ENCODE measurements at regions not wholly inside any gene's neighbourhood (a gene's known extent, or its start where the extent isn't known, plus 50 kb on each side); places are given as distances from the start of the nearest gene placed in this dataset.

GRCh38 chr10:3837647-3838459 is 52.8 kb upstream of the KLF6 start:
- no peak for DNase-seq

GRCh38 chr10:3836222-3836820 is 51.3 kb upstream of the KLF6 start:
- H3K36me3 ChIP-seq: no peaks in the 10 kb centered on the region
- WGBS, 2 donors (ENCODE audit: low coverage in 1 of 2): 47 to 58% methylated on average over 2 of the region's 2 CpGs
- no peaks in the 10 kb centered on the region for H3K9me3 ChIP-seq
- no peak overlapping the region for H3K4me3 ChIP-seq
- H3K27ac ChIP-seq: peak overlapping the region in 3 of 4 donors; percentile 29 to 52 (median 47)
- TF ChIP-seq POLR2A (IDR thresholded peaks at IDR 0.05) (no peak), EP300 (IDR thresholded peaks at IDR 0.05; ENCODE audit: low read depth) (no peak), POLR2AphosphoS5 (IDR thresholded peaks at IDR 0.05) (no peak), CTCF (IDR thresholded peaks at IDR 0.05) (no peak)
- intact Hi-C loops (cut with DNase I; ENCODE audit: low total_unique reads) (no loop called here), in situ Hi-C loops (cut with MboI; ENCODE audit: low pct_ligation_motif_present in 1 of 4, low pct_unique_long_range_greater_than_20kb in 1 of 4, low sequenced_read_pairs in 3 of 4) (no loop called here)
- no peaks in the 10 kb centered on the region for H3K27me3 ChIP-seq
- no peak for DNase-seq
- H3K4me1 ChIP-seq: peaks cover 0 to 34% (median 17%) of the 10 kb centered on the region in 4 donors

More at GRCh38 chr10:3837647-3838459, 52.8 kb upstream of the KLF6 start:
- Histone ChIP-seq H3K36me3 (no peaks in the 10 kb centered on the region), H3K27me3 (no peaks in the 10 kb centered on the region), H3K4me3 (no peak overlapping the region), H3K4me1 (peaks cover 0 to 29% (median 16%) of the 10 kb centered on the region in 4 donors), H3K9me3 (no peaks in the 10 kb centered on the region), H3K27ac (peak overlapping the region in 1 of 4 donors; percentile 24)
- TF ChIP-seq POLR2AphosphoS5 (IDR thresholded peaks at IDR 0.05): no peak
- TF ChIP-seq CTCF (IDR thresholded peaks at IDR 0.05): no peak
- no peak for TF ChIP-seq EP300 (IDR thresholded peaks at IDR 0.05; ENCODE audit: low read depth)
- TF ChIP-seq POLR2A (IDR thresholded peaks at IDR 0.05): no peak
- in situ Hi-C loops (cut with MboI; ENCODE audit: low pct_ligation_motif_present in 1 of 4, low pct_unique_long_range_greater_than_20kb in 1 of 4, low sequenced_read_pairs in 3 of 4): no loop called here
- WGBS, 2 donors (ENCODE audit: low coverage in 1 of 2): 60 to 89% methylated on average over 1 to 9 of the region's 9 CpGs
- intact Hi-C loops (cut with DNase I; ENCODE audit: low total_unique reads): no loop called here

- H3K4me1 ChIP-seq: peaks cover 0 to 40% (median 23%) of the 10 kb centered on the region in 4 donors
- H3K36me3 ChIP-seq: no peaks in the 10 kb centered on the region
- no peaks in the 10 kb centered on the region for H3K27me3 ChIP-seq
- intact Hi-C loops (cut with DNase I; ENCODE audit: low total_unique reads) (no loop called here), in situ Hi-C loops (cut with MboI; ENCODE audit: low pct_ligation_motif_present in 1 of 4, low pct_unique_long_range_greater_than_20kb in 1 of 4, low sequenced_read_pairs in 3 of 4) (no loop called here)
- H3K27ac ChIP-seq: peak overlapping the region in 3 of 4 donors; percentile 29 to 52 (median 47)
- 31 to 46% methylated on average over 4 to 6 of the region's 6 CpGs for WGBS, 2 donors (ENCODE audit: low coverage in 1 of 2)
- no peak overlapping the region for H3K4me3 ChIP-seq
- no peak for DNase-seq
- no peaks in the 10 kb centered on the region for H3K9me3 ChIP-seq
- TF ChIP-seq POLR2AphosphoS5 (IDR thresholded peaks at IDR 0.05) (no peak), CTCF (IDR thresholded peaks at IDR 0.05) (no peak), EP300 (IDR thresholded peaks at IDR 0.05; ENCODE audit: low read depth) (no peak), POLR2A (IDR thresholded peaks at IDR 0.05) (no peak)
Observed at GRCh38 chr10:3835770-3836169, 50.8 kb upstream of the KLF6 start.

- intact Hi-C loops (cut with DNase I; ENCODE audit: low total_unique reads): no loop called here
- TF ChIP-seq POLR2A (IDR thresholded peaks at IDR 0.05) (no peak), CTCF (IDR thresholded peaks at IDR 0.05) (no peak)
- H3K4me1 ChIP-seq: peaks cover 0 to 43% (median 25%) of the 10 kb centered on the region in 4 donors
- in situ Hi-C loops (cut with MboI; ENCODE audit: low pct_ligation_motif_present in 1 of 4, low pct_unique_long_range_greater_than_20kb in 1 of 4, low sequenced_read_pairs in 3 of 4): no loop called here
- 94 to 98% methylated on average over 1 of the region's 1 CpG for WGBS, 2 donors (ENCODE audit: low coverage in 1 of 2)
- no peak for DNase-seq
- no peaks in the 10 kb centered on the region for H3K9me3 ChIP-seq
- no peak overlapping the region for H3K27ac ChIP-seq
- H3K27me3 ChIP-seq: no peaks in the 10 kb centered on the region
- H3K4me3 ChIP-seq: no peak overlapping the region
- H3K36me3 ChIP-seq: no peaks in the 10 kb centered on the region
Observed at GRCh38 chr10:3834947-3835346, 49.9 kb upstream of the KLF6 start.

Small RNAs in the stretch of these regions (small RNA-seq; reads per million reads assigned to genes)
- 0 reads per million in 4 donors for gene MIR6078
- 0 reads per million in 4 donors for gene RNU6-163P
